Liver (tissue), 3 donors: ENCODE measurements at regions not wholly inside any gene's neighbourhood (a gene's known extent, or its start where the extent isn't known, plus 50 kb on each side); places are given as distances from the start of the nearest gene placed in this dataset.

Experiments
- EGR1 ChIP-seq, 2 donors: IDR thresholded peaks; 2 replicates each; pipeline ENCODE4 v1.6.1; 2016 to 2018; ENCODE audit warnings: antibody characterized with exemption in 2 of 2, low read depth in 2 of 2
- FOXA1 ChIP-seq: IDR thresholded peaks from 2 replicates; pipeline ENCODE4 v1.6.1; 2016; ENCODE audit warnings: antibody characterized with exemption
- GABPA ChIP-seq, 2 donors: IDR thresholded peaks in 1 of 2; conservative IDR thresholded peaks in 1 of 2; 2 replicates each; pipeline ENCODE4 v1.6.1; 2016; ENCODE audit warnings: antibody characterized with exemption in 2 of 2, mild to moderate bottlenecking in 1 of 2, moderate library complexity in 1 of 2
- HNF4A ChIP-seq, 2 donors: conservative IDR thresholded peaks; 2 replicates each; pipeline ENCODE4 v1.6.1; 2016; ENCODE audit warnings: antibody characterized with exemption in 2 of 2, mild to moderate bottlenecking in 2 of 2
- RXRA ChIP-seq, 2 donors: IDR thresholded peaks; 2 replicates each; pipeline ENCODE4 v1.6.1; 2017 to 2018; ENCODE audit warnings: antibody characterized with exemption in 2 of 2, mild to moderate bottlenecking in 1 of 2
- TAF1 ChIP-seq: conservative IDR thresholded peaks from 2 replicates; pipeline ENCODE4 v1.6.1; 2016; ENCODE audit warnings: antibody characterized with exemption, mild to moderate bottlenecking
- TF ChIP-seq, protein P1 (sequence below): fragments of 150-350 bp; IDR thresholded peaks from 2 replicates; pipeline ENCODE4 v1.5.1; 2017; ENCODE audit warnings: improper control_type of control experiment, low read depth, low read length; ENCODE audit not compliant: missing input control
- TF ChIP-seq, protein P2 (sequence below): IDR thresholded peaks from 2 replicates; pipeline ENCODE4 v1.6.1; 2016; ENCODE audit warnings: antibody characterized with exemption, mild to moderate bottlenecking
- TF ChIP-seq, protein P3 (sequence below): IDR thresholded peaks from 2 replicates; pipeline ENCODE4 v1.6.1; 2016; ENCODE audit warnings: antibody characterized with exemption
- donor health status: healthy.
- donor health status: healthy.

GRCh38 chr7:7051206-7051877 is 131.0 kb upstream of the C1GALT1 start:
- TF ChIP-seq, protein P1, sequence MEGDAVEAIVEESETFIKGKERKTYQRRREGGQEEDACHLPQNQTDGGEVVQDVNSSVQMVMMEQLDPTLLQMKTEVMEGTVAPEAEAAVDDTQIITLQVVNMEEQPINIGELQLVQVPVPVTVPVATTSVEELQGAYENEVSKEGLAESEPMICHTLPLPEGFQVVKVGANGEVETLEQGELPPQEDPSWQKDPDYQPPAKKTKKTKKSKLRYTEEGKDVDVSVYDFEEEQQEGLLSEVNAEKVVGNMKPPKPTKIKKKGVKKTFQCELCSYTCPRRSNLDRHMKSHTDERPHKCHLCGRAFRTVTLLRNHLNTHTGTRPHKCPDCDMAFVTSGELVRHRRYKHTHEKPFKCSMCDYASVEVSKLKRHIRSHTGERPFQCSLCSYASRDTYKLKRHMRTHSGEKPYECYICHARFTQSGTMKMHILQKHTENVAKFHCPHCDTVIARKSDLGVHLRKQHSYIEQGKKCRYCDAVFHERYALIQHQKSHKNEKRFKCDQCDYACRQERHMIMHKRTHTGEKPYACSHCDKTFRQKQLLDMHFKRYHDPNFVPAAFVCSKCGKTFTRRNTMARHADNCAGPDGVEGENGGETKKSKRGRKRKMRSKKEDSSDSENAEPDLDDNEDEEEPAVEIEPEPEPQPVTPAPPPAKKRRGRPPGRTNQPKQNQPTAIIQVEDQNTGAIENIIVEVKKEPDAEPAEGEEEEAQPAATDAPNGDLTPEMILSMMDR = no peak
- TF ChIP-seq, protein P2, sequence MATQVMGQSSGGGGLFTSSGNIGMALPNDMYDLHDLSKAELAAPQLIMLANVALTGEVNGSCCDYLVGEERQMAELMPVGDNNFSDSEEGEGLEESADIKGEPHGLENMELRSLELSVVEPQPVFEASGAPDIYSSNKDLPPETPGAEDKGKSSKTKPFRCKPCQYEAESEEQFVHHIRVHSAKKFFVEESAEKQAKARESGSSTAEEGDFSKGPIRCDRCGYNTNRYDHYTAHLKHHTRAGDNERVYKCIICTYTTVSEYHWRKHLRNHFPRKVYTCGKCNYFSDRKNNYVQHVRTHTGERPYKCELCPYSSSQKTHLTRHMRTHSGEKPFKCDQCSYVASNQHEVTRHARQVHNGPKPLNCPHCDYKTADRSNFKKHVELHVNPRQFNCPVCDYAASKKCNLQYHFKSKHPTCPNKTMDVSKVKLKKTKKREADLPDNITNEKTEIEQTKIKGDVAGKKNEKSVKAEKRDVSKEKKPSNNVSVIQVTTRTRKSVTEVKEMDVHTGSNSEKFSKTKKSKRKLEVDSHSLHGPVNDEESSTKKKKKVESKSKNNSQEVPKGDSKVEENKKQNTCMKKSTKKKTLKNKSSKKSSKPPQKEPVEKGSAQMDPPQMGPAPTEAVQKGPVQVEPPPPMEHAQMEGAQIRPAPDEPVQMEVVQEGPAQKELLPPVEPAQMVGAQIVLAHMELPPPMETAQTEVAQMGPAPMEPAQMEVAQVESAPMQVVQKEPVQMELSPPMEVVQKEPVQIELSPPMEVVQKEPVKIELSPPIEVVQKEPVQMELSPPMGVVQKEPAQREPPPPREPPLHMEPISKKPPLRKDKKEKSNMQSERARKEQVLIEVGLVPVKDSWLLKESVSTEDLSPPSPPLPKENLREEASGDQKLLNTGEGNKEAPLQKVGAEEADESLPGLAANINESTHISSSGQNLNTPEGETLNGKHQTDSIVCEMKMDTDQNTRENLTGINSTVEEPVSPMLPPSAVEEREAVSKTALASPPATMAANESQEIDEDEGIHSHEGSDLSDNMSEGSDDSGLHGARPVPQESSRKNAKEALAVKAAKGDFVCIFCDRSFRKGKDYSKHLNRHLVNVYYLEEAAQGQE = no peak
- TF ChIP-seq RXRA (IDR thresholded peaks at IDR 0.05) (no peak), TAF1 (no peak), FOXA1 (no peak), EGR1 (IDR thresholded peaks at IDR 0.05; ENCODE audit: low read depth in 2 of 2) (no peak), HNF4A (conservative IDR thresholded peaks at IDR 0.05) (no peak), GABPA (IDR thresholded peaks at IDR 0.05 in 1 of 2, conservative IDR thresholded peaks at IDR 0.05 in 1 of 2) (no peak)
- TF ChIP-seq, protein P3, sequence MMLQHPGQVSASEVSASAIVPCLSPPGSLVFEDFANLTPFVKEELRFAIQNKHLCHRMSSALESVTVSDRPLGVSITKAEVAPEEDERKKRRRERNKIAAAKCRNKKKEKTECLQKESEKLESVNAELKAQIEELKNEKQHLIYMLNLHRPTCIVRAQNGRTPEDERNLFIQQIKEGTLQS = no peak
